ENCODE measurements at regions not wholly inside any gene's neighbourhood (a gene's known extent, or its start where the extent isn't known, plus 50 kb on each side); places are given as distances from the start of the nearest gene placed in this dataset.

- TF ChIP-seq FOXP2 (optimal IDR thresholded peaks at IDR 0.05; ENCODE audit: control extremely low read depth, extremely low read length, insufficient read depth) (no peak), POLR2AphosphoS5 (IDR thresholded peaks at IDR 0.05; ENCODE audit: borderline replicate concordance, low read depth, low read length) (no peak)
Observed at GRCh38 chr17:20823905-20824304, 218.9 kb downstream of the USP22 start.

Data from SK-N-MC (cell line).